Lower leg skin (tissue), 4 donors: ENCODE measurements at regions not wholly inside any gene's neighbourhood (a gene's known extent, or its start where the extent isn't known, plus 50 kb on each side); places are given as distances from the start of the nearest gene placed in this dataset.
A peak's percentile ranks its signal among the peaks of the same experiment; 100 is the strongest.
"Not testable (repeated sequence)": the region's sequence is repeated elsewhere in the genome, so short reads cannot be mapped to it uniquely, and the experiment has no call there.

Experiments
- DNase-seq, 2 donors: peaks; one replicate each; pipeline ENCODE4 v3.0.0-alpha.2; 2019; ENCODE audit warnings: low spot score in 2 of 2
- H3K4me3 ChIP-seq: fragments of 200-600 bp; sonication (generic); 2 replicates; pipeline ENCODE4 v1.5.1; 2017; ENCODE audit warnings: mild to moderate bottlenecking, low read depth; ENCODE audit not compliant: poor library complexity, severe bottlenecking
- CTCF ChIP-seq, 3 donors: fragments of 450-650 bp; IDR thresholded peaks; one replicate each; pipeline ENCODE4 v1.5.1; 2016; ENCODE audit warnings: antibody characterized with exemption in 3 of 3, mild to moderate bottlenecking in 3 of 3, moderate library complexity in 2 of 3
- POLR2A ChIP-seq, 2 donors: fragments of 450-650 bp; IDR thresholded peaks; one replicate each; pipeline ENCODE4 v1.6.1; 2016 to 2017; ENCODE audit warnings: antibody characterized with exemption in 2 of 2, mild to moderate bottlenecking in 1 of 2, moderate library complexity in 1 of 2
- WGBS, 2 donors: methylation state at CpG; one replicate each; pipeline ENCODE4 v1.1.5; 2018; 5-methylcytosine and 5-hydroxymethylcytosine counted together
- intact Hi-C: fragments of 100-400 bp; cut with DNase I; formaldehyde crosslinking; loops from one replicate; pipeline ENCODE4 v1.15.0; 2023; ENCODE audit warnings: low total_unique reads

- intact Hi-C loops = no loop called here
- no peak overlapping the region for H3K4me3 ChIP-seq
- no peak for DNase-seq
- no peak for TF ChIP-seq POLR2A (IDR thresholded peaks at IDR 0.05)
- no peak for TF ChIP-seq CTCF (IDR thresholded peaks at IDR 0.05)
- 30 to 40% methylated on average over 3 of the region's 3 CpGs for WGBS, 2 donors
Observed at GRCh38 chr10:23630885-23631284, 192.0 kb downstream of the OTUD1 start.

GRCh38 chr10:23643111-23643780 lies 204.4 kb downstream of the OTUD1 start:
- intact Hi-C loops = no loop called here

GRCh38 chr10:23648618-23649017 lies 209.7 kb downstream of the OTUD1 start:
- 67 to 69% methylated on average over 2 of the region's 2 CpGs for WGBS, 2 donors
- DNase-seq = no peak
- no peak overlapping the region for H3K4me3 ChIP-seq
- TF ChIP-seq POLR2A (IDR thresholded peaks at IDR 0.05) (no peak), CTCF (IDR thresholded peaks at IDR 0.05) (no peak)
- intact Hi-C loops = no loop called here

More at GRCh38 chr10:23643111-23643780, 204.4 kb downstream of the OTUD1 start:
- H3K4me3 ChIP-seq = no peak overlapping the region
- DNase-seq = peak in 1 of 2 donors; percentile 23
- 67 to 68% methylated on average over 4 of the region's 4 CpGs for WGBS, 2 donors
- TF ChIP-seq POLR2A (IDR thresholded peaks at IDR 0.05) (no peak), CTCF (IDR thresholded peaks at IDR 0.05) (no peak)

- TF ChIP-seq CTCF (IDR thresholded peaks at IDR 0.05) (no peak), POLR2A (IDR thresholded peaks at IDR 0.05) (no peak)
- H3K4me3 ChIP-seq = no peak overlapping the region
- intact Hi-C loops = no loop called here
- no peak for DNase-seq
Observed at GRCh38 chr10:23656735-23657134, 217.9 kb downstream of the OTUD1 start.

GRCh38 chr10:23657677-23658076 lies 218.8 kb downstream of the OTUD1 start:
- DNase-seq = no peak
- intact Hi-C loops = no loop called here
- TF ChIP-seq POLR2A (IDR thresholded peaks at IDR 0.05) = no peak
- no peak for TF ChIP-seq CTCF (IDR thresholded peaks at IDR 0.05)
- no peak overlapping the region for H3K4me3 ChIP-seq

- 75 to 76% methylated on average over 7 of the region's 7 CpGs for WGBS, 2 donors
- H3K4me3 ChIP-seq, DNase-seq, intact Hi-C loops: not testable (repeated sequence)
Observed at GRCh38 chr10:23671866-23672265, 233.0 kb downstream of the OTUD1 start.
